ENCODE measurements at regions not wholly inside any gene's neighbourhood (a gene's known extent, or its start where the extent isn't known, plus 50 kb on each side); places are given as distances from the start of the nearest gene placed in this dataset.

DNA sequence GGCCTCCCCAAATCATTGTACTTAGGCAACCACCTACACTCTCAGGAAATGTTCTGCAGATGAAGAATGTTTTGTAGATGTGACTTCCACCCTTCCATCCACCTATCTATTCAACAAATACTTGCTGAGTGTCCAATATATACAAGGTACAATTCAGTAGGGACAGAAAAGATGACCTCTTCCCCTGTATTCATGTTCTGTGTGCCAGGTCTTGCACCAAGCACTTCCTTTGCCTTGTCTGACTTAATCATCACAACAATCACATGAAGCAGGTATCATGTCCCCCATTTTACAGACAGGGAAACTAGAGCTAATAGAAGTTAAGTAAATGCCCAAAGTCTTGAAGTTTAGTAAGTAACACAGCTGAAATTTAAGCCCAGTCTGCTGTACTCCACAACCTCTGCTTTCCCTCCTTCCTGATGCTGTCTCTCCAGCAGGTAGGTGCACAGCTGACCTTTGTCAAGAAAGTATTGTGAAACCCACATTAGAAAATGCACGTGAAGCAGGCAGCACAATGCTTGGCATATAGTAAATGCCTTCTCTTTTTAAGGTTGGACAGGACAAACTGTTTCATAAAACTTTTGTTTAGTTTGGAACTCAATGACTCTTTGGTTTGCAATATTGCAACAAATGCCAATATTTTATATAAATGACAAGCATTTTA lies 296.5 kb downstream of the DEPDC1B start:
- TF ChIP-seq POLR2A (IDR thresholded peaks at IDR 0.05; ENCODE audit: low read length): no peak
- no peak for TF ChIP-seq GATA1 (IDR thresholded peaks at IDR 0.05; ENCODE audit: low read depth, low read length)

Data from erythroblast (primary cell).